ENCODE measurements at regions not wholly inside any gene's neighbourhood (a gene's known extent, or its start where the extent isn't known, plus 50 kb on each side); places are given as distances from the start of the nearest gene placed in this dataset.

DNA sequence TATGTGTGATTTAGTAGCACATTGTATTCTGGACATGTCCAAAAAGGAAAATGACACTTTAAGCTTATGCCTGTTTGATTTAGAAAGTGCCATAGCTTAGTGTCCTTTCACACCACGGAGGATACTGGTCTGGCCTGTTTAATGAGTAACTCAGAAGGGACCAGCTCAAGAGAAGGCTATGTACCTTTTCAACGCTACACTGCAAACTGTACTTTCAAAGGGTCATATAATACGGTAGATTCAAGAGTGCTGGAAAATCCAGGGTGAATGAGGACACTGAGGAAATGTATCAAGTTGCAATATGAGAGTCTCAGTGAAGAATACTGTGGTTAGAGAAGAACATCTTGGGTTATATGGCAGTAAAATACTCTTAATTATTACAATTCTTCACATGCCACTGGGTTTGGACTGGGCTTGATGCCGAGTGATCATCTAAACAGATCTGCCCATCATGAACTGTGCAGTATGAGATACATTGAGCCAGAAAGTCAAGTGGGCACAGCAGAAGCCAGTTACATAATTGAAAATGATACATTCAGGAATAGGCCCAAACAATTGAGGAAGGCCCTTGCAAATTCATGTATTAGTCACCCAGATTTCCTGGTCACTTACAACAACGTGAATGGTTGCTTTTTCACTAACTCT, 1211.5 kb upstream of the CDH9 start:
- CTCF ChIA-PET = no interaction called here
- intact Hi-C loops (cut with micrococcal nuclease; ENCODE audit: unreplicated experiment) = no loop called here

DNA sequence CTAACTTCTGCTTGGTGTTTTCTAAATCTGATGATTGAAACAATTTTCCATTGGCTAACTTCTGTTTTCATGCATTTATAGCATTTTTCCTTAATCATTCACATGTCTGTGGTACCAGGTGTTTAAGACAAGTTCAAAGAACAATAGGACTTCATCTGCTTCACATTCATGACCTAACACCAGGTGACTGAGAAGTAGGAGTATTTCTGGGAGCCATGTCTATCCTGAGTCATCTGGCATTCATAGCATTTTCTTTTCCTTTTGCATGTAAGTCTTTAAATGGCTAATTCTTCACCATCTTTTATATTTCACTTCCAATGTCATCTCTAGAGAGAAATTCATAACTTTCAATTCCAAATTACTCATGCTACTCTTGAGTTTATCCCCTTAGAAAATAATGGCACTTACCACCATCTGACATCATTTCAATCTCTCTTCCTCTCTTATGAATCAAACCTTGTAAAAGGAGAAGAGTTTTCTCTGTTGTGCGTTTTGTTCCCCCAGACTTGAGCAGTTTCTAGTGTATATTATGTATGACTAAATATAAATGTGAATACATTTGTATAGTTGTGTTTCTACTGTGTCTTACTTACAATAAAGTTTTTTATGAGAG, 1196.1 kb upstream of the CDH9 start:
- no peaks in the 10 kb centered on the region for H3K36me3 Mint-ChIP-seq (ENCODE audit: insufficient read depth, unreplicated experiment)
- no peak overlapping the region for H3K27ac Mint-ChIP-seq (ENCODE audit: unreplicated experiment)
- CTCF ChIA-PET = no interaction called here
- H3K4me1 Mint-ChIP-seq (ENCODE audit: low read depth, unreplicated experiment) = no peaks in the 10 kb centered on the region
- no TSS peak for BruUV-seq (replicated peaks)
- peaks cover 14% of the 10 kb centered on the region for H3K9me3 Mint-ChIP-seq (ENCODE audit: low read depth, unreplicated experiment)
- H3K27me3 Mint-ChIP-seq (ENCODE audit: unreplicated experiment) = no peaks in the 10 kb centered on the region
- TF ChIP-seq, protein P1, sequence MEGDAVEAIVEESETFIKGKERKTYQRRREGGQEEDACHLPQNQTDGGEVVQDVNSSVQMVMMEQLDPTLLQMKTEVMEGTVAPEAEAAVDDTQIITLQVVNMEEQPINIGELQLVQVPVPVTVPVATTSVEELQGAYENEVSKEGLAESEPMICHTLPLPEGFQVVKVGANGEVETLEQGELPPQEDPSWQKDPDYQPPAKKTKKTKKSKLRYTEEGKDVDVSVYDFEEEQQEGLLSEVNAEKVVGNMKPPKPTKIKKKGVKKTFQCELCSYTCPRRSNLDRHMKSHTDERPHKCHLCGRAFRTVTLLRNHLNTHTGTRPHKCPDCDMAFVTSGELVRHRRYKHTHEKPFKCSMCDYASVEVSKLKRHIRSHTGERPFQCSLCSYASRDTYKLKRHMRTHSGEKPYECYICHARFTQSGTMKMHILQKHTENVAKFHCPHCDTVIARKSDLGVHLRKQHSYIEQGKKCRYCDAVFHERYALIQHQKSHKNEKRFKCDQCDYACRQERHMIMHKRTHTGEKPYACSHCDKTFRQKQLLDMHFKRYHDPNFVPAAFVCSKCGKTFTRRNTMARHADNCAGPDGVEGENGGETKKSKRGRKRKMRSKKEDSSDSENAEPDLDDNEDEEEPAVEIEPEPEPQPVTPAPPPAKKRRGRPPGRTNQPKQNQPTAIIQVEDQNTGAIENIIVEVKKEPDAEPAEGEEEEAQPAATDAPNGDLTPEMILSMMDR (IDR thresholded peaks at IDR 0.05; ENCODE audit: unreplicated experiment) = no peak
- intact Hi-C loops (cut with micrococcal nuclease; ENCODE audit: unreplicated experiment) = no loop called here
- DNase-seq = no peak
- no peak overlapping the region for H3K4me3 Mint-ChIP-seq (ENCODE audit: low read depth, unreplicated experiment)

More for the DNA sequence above, 1211.5 kb upstream of the CDH9 start:
- no peaks in the 10 kb centered on the region for H3K4me1 Mint-ChIP-seq (ENCODE audit: low read depth, unreplicated experiment)
- H3K27ac Mint-ChIP-seq (ENCODE audit: unreplicated experiment) = no peak overlapping the region
- no peaks in the 10 kb centered on the region for H3K27me3 Mint-ChIP-seq (ENCODE audit: unreplicated experiment)
- peaks cover 14% of the 10 kb centered on the region for H3K9me3 Mint-ChIP-seq (ENCODE audit: low read depth, unreplicated experiment)
- TF ChIP-seq, protein P1 (IDR thresholded peaks at IDR 0.05; ENCODE audit: unreplicated experiment) = no peak
- no peak overlapping the region for H3K4me3 Mint-ChIP-seq (ENCODE audit: low read depth, unreplicated experiment)
- no peak for DNase-seq
- no TSS peak for BruUV-seq (replicated peaks)
- no peaks in the 10 kb centered on the region for H3K36me3 Mint-ChIP-seq (ENCODE audit: insufficient read depth, unreplicated experiment)

DNA sequence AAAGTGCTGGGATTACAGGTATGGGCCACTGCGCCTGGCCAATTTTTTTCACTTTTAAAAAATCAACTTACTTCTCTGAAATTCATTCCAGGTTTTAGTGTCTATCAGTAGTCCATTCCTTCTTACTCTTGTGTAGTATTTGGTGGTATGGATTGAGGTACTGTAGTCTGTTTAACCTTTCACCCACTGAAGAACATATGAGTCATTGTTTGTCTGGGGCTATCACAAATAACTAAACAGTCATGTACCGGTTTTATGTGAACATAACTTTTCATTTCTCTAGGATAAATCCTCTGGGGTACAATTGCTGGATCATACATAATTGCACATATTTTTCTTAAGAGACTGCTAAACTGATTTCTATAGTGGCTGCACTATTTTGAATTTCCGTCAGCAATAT, 1188.0 kb upstream of the CDH9 start:
- CTCF ChIA-PET = no interaction called here
- Mint-ChIP-seq H3K27me3 (ENCODE audit: unreplicated experiment) (no peaks in the 10 kb centered on the region), H3K4me1 (ENCODE audit: low read depth, unreplicated experiment) (no peaks in the 10 kb centered on the region), H3K36me3 (ENCODE audit: insufficient read depth, unreplicated experiment) (no peaks in the 10 kb centered on the region), H3K4me3 (ENCODE audit: low read depth, unreplicated experiment) (no peak overlapping the region), H3K9me3 (ENCODE audit: low read depth, unreplicated experiment) (peaks cover 4% of the 10 kb centered on the region), H3K27ac (ENCODE audit: unreplicated experiment) (no peak overlapping the region)
- TF ChIP-seq, protein P1 (IDR thresholded peaks at IDR 0.05; ENCODE audit: unreplicated experiment) = no peak
- no peak for DNase-seq
- BruUV-seq (replicated peaks) = no TSS peak
- intact Hi-C loops (cut with micrococcal nuclease; ENCODE audit: unreplicated experiment) = no loop called here

DNA sequence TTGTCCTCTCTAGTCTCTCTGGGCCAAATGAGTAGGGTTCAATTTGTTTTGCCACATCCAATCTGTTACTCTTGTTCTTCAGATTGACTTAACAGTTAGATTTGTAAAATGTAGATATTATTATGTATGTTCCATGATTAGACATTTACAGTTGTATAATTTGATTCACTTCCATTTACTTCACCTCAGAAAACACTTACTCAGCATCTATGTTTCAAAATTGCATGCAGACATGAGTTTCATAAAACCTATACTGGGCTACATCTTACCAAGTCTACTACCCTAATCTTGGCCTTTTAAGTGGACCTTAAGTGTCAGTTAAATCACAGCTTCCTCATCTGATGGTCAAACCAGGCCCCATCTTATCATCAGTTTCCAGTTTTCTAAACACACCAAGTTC, 1181.2 kb upstream of the CDH9 start:
- Mint-ChIP-seq H3K9me3 (ENCODE audit: low read depth, unreplicated experiment) (peaks cover 5% of the 10 kb centered on the region), H3K27ac (ENCODE audit: unreplicated experiment) (no peak overlapping the region), H3K27me3 (ENCODE audit: unreplicated experiment) (no peaks in the 10 kb centered on the region), H3K4me1 (ENCODE audit: low read depth, unreplicated experiment) (no peaks in the 10 kb centered on the region), H3K36me3 (ENCODE audit: insufficient read depth, unreplicated experiment) (no peaks in the 10 kb centered on the region), H3K4me3 (ENCODE audit: low read depth, unreplicated experiment) (no peak overlapping the region)
- no TSS peak for BruUV-seq (replicated peaks)
- no peak for DNase-seq
- CTCF ChIA-PET = no interaction called here
- intact Hi-C loops (cut with micrococcal nuclease; ENCODE audit: unreplicated experiment) = no loop called here
- TF ChIP-seq, protein P1 (IDR thresholded peaks at IDR 0.05; ENCODE audit: unreplicated experiment) = no peak
